GM12878 (cell line): ENCODE measurements at regions not wholly inside any gene's neighbourhood (a gene's known extent, or its start where the extent isn't known, plus 50 kb on each side); places are given as distances from the start of the nearest gene placed in this dataset.

ENCODE experiments used
- ATAC-seq: fragments of 200-7000 bp; cut with Tn5 transposase; 3 replicates; pipeline ENCODE4 v1.9.1; 2020; ENCODE audit warnings: mild to moderate bottlenecking, moderate library complexity
- BruUV-seq: library from RNA; stranded (reverse); fragments of 400-500 nt; replicated peaks from 2 replicates; lab custom pipeline; 2021; lab: Mats Ljungman, UMichigan
- CTCF ChIA-PET: fragments of 300-600 bp; sonication (Branson Sonifier 250); formaldehyde crosslinking; extraction: SDS; loops from one replicate; lab custom pipeline; 2021; ENCODE audit warnings: inconsistent platforms; lab: Yijun Ruan, JAX
- POLR2A ChIA-PET: fragments of 350-600 bp; formaldehyde crosslinking; extraction: SDS; loops from one replicate; lab custom pipeline; 2021; ENCODE audit warnings: inconsistent platforms; lab: Charles Lee
- RAD21 ChIA-PET: fragments of 300-600 bp; sonication (Branson Sonifier 250); formaldehyde crosslinking; loops from one replicate; lab custom pipeline; 2023; ENCODE audit warnings: antibody characterized with exemption; ENCODE audit not compliant: unreplicated experiment; lab: Charles Lee
- SMC1A ChIA-PET: fragments of 300-600 bp; sonication (Branson Sonifier 250); formaldehyde crosslinking; loops from one replicate; lab custom pipeline; 2023; ENCODE audit not compliant: unreplicated experiment, uncharacterized antibody; lab: Charles Lee
- DNase-seq: peaks from one replicate; pipeline ENCODE4 v3.0.0-alpha.2; 2011; ENCODE audit warnings: low read depth, low spot score
- FAIRE-seq: peaks from 3 replicates; lab custom pipeline; 2011; peaks lifted over from hg19 to GRCh38; lab: Jason Lieb, UNC
- H2AFZ ChIP-seq: 2 replicates; pipeline ENCODE4 v1.6.0; 2011; ENCODE audit warnings: low read depth, low read length, control low read depth; ENCODE audit not compliant: control insufficient read depth
- H3K27ac ChIP-seq: 2 replicates; pipeline ENCODE4 v1.5.1; 2011; ENCODE audit warnings: control low read depth; ENCODE audit not compliant: control insufficient read depth, insufficient read depth
- H3K27me3 ChIP-seq, 2 experiments: replicated peaks in 1 of 2; 2 replicates each; pipeline versions ENCODE4 v1.6.0 to v1.6.1; 2011; ENCODE audit warnings: low read length in 1 of 2; ENCODE audit not compliant: control insufficient read depth in 2 of 2, insufficient read depth in 2 of 2
- H3K36me3 ChIP-seq, 2 experiments: 2 replicates each; pipeline ENCODE4 v1.5.1; 2011; ENCODE audit warnings: low read length in 1 of 2; ENCODE audit not compliant: control insufficient read depth in 2 of 2, insufficient read depth in 2 of 2
- H3K4me1 ChIP-seq: 2 replicates; pipeline ENCODE4 v1.6.1; 2011; ENCODE audit warnings: mild to moderate bottlenecking, low read length, moderate library complexity, mixed read lengths; ENCODE audit not compliant: control insufficient read depth, insufficient read depth
- H3K4me2 ChIP-seq: 2 replicates; pipeline ENCODE4 v1.6.0; 2011; ENCODE audit warnings: control low read depth; ENCODE audit not compliant: control insufficient read depth, insufficient read depth
- H3K4me3 ChIP-seq: fragments of 200-600 bp; sonication (generic); 2 replicates; pipeline ENCODE4 v1.5.1; 2016
- H3K79me2 ChIP-seq: 2 replicates; pipeline ENCODE4 v1.6.0; 2011; ENCODE audit warnings: low read length; ENCODE audit not compliant: control insufficient read depth, insufficient read depth
- H3K9ac ChIP-seq: 2 replicates; pipeline ENCODE4 v1.8.0; 2011; ENCODE audit warnings: low read length, control low read depth, mixed read lengths; ENCODE audit not compliant: control insufficient read depth, insufficient read depth
- H3K9me3 ChIP-seq: replicated peaks from 3 replicates; pipeline ENCODE4 v1.5.1; 2011; ENCODE audit warnings: mild to moderate bottlenecking, low read length; ENCODE audit not compliant: control insufficient read depth, insufficient read depth
- H4K20me1 ChIP-seq: 2 replicates; pipeline ENCODE4 v1.6.0; 2011; ENCODE audit not compliant: control insufficient read depth, insufficient read depth
- BCL11A ChIP-seq: IDR thresholded peaks from 2 replicates; pipeline ENCODE4 v1.6.1; 2011; ENCODE audit warnings: low read depth, low read length
- FOS ChIP-seq: IDR thresholded peaks from 3 replicates; pipeline ENCODE4 v1.6.1; 2011; ENCODE audit warnings: borderline replicate concordance; ENCODE audit not compliant: insufficient read length; ENCODE audit errors: extremely low read depth
- FOXM1 ChIP-seq: IDR thresholded peaks from 2 replicates; pipeline ENCODE4 v1.6.1; 2012; ENCODE audit warnings: low read depth, mild to moderate bottlenecking, inconsistent platforms, low read length, moderate library complexity
- HDAC2 ChIP-seq: fragments of 200-600 bp; sonication (generic); IDR thresholded peaks from 2 replicates; pipeline ENCODE4 v1.6.1; 2017
- IRF4 ChIP-seq: IDR thresholded peaks from 2 replicates; pipeline ENCODE4 v1.6.1; 2011; ENCODE audit warnings: low read depth, low read length
- JUNB ChIP-seq: IDR thresholded peaks from 2 replicates; pipeline ENCODE4 v1.6.1; 2016; ENCODE audit warnings: antibody characterized with exemption, mild to moderate bottlenecking
- MEF2B ChIP-seq: fragments of 450-650 bp; IDR thresholded peaks from 2 replicates; pipeline ENCODE4 v1.6.1; 2018; ENCODE audit warnings: mild to moderate bottlenecking, moderate library complexity; ENCODE audit not compliant: partially characterized antibody, poor library complexity, severe bottlenecking
- NFYB ChIP-seq: IDR thresholded peaks from 2 replicates; pipeline ENCODE4 v1.6.1; 2011; ENCODE audit warnings: low read depth, mild to moderate bottlenecking, low read length, improper control_type of control experiment, moderate library complexity; ENCODE audit not compliant: insufficient read depth
- PAX5 ChIP-seq: IDR thresholded peaks from 2 replicates; pipeline ENCODE4 v1.6.1; 2011; ENCODE audit warnings: low read depth, low read length, borderline replicate concordance
- RFX5 ChIP-seq: IDR thresholded peaks from 2 replicates; pipeline ENCODE4 v1.6.1; 2011; ENCODE audit warnings: low read depth, low read length, improper control_type of control experiment
- SREBF2 ChIP-seq: IDR thresholded peaks from 2 replicates; pipeline ENCODE4 v1.6.1; 2012; ENCODE audit warnings: mild to moderate bottlenecking, low read length
- SRF ChIP-seq, 2 experiments: IDR thresholded peaks; 2 replicates each; pipeline ENCODE4 v1.6.1; 2011; ENCODE audit warnings: low read depth in 2 of 2, low read length in 2 of 2, mild to moderate bottlenecking in 1 of 2, moderate library complexity in 1 of 2
- WGBS: methylation state at CpG from one replicate; pipeline ENCODE4 v1.1.6; 2016; ENCODE audit warnings: low lambda C conversion rate; ENCODE audit not compliant: insufficient replicate concordance, insufficient coverage; ENCODE audit errors: missing lambda C conversion rate; 5-methylcytosine and 5-hydroxymethylcytosine counted together
- in situ Hi-C: fragments of 300-500 bp; cut with MboI; formaldehyde crosslinking; loops from 9 replicates; pipeline ENCODE4 v1.14.3; 2018; ENCODE audit warnings: mixed read lengths
- intact Hi-C: fragments of 100-400 bp; cut with micrococcal nuclease; formaldehyde crosslinking; loops from one replicate; pipeline ENCODE4 v1.14.2; 2022; ENCODE audit not compliant: unreplicated experiment
- TF ChIP-seq, protein P1 (sequence below): IDR thresholded peaks from 2 replicates; pipeline ENCODE4 v1.6.1; 2012; ENCODE audit warnings: mild to moderate bottlenecking, low read depth, low read length
- TF ChIP-seq, protein P2 (sequence below): IDR thresholded peaks from 2 replicates; pipeline ENCODE4 v1.6.1; 2011; ENCODE audit warnings: borderline replicate concordance, low read depth, mild to moderate bottlenecking, moderate library complexity, mixed read lengths, low read length; ENCODE audit not compliant: insufficient read depth; ENCODE audit errors: extremely low read length
- TF ChIP-seq, protein P3 (sequence below): fragments of 150-350 bp; IDR thresholded peaks from 2 replicates; pipeline ENCODE4 v1.6.1; 2016; ENCODE audit warnings: low read depth, low read length

DNA sequence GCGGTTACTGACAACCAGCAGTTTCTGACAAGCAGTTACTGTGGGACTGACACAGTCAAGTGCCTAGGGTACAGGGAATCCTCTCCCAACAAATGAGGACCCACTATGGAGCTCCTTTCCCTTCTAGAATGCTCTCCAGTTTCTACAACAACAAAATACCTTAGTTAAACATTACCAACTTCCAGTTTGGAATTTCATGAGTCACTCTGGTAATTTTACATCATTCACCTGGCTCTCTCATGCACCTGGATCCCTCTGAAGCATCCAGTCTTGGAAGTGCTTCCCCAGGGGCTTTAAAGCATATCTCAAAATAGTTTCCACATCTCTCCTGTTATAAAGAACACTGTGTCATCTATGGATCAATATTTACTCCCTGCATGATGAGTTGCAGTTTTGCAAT lies 286.7 kb upstream of the SPTLC3 start:
- FAIRE-seq (no peak), DNase-seq (no peak), ATAC-seq (no peak)
- Histone ChIP-seq H3K9me3 (no peaks in the 10 kb centered on the region), H3K27me3 (no peaks in the 10 kb centered on the region), H3K36me3 (no peaks in the 10 kb centered on the region), H4K20me1 (no peaks in the 10 kb centered on the region), H2AFZ (no peak overlapping the region), H3K9ac (no peak overlapping the region), H3K79me2 (no peaks in the 10 kb centered on the region), H3K4me1 (no peaks in the 10 kb centered on the region), H3K27ac (no peak overlapping the region), H3K4me3 (no peak overlapping the region), H3K4me2 (no peak overlapping the region)
- ChIA-PET SMC1A (no interaction called here), POLR2A (no interaction called here), CTCF (no interaction called here), RAD21 (no interaction called here)
- intact Hi-C loops (no loop called here), in situ Hi-C loops (no loop called here)
- no TSS peak for BruUV-seq
- WGBS: 20% methylated on average over 1 of the region's 1 CpG
- TF ChIP-seq HDAC2: no peak
- TF ChIP-seq FOS: no peak
- TF ChIP-seq PAX5: no peak
- TF ChIP-seq FOXM1: no peak
- no peak for TF ChIP-seq BCL11A
- no peak for TF ChIP-seq IRF4
- TF ChIP-seq, protein P1, sequence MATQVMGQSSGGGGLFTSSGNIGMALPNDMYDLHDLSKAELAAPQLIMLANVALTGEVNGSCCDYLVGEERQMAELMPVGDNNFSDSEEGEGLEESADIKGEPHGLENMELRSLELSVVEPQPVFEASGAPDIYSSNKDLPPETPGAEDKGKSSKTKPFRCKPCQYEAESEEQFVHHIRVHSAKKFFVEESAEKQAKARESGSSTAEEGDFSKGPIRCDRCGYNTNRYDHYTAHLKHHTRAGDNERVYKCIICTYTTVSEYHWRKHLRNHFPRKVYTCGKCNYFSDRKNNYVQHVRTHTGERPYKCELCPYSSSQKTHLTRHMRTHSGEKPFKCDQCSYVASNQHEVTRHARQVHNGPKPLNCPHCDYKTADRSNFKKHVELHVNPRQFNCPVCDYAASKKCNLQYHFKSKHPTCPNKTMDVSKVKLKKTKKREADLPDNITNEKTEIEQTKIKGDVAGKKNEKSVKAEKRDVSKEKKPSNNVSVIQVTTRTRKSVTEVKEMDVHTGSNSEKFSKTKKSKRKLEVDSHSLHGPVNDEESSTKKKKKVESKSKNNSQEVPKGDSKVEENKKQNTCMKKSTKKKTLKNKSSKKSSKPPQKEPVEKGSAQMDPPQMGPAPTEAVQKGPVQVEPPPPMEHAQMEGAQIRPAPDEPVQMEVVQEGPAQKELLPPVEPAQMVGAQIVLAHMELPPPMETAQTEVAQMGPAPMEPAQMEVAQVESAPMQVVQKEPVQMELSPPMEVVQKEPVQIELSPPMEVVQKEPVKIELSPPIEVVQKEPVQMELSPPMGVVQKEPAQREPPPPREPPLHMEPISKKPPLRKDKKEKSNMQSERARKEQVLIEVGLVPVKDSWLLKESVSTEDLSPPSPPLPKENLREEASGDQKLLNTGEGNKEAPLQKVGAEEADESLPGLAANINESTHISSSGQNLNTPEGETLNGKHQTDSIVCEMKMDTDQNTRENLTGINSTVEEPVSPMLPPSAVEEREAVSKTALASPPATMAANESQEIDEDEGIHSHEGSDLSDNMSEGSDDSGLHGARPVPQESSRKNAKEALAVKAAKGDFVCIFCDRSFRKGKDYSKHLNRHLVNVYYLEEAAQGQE: no peak
- TF ChIP-seq, protein P2, sequence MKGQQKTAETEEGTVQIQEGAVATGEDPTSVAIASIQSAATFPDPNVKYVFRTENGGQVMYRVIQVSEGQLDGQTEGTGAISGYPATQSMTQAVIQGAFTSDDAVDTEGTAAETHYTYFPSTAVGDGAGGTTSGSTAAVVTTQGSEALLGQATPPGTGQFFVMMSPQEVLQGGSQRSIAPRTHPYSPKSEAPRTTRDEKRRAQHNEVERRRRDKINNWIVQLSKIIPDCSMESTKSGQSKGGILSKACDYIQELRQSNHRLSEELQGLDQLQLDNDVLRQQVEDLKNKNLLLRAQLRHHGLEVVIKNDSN: no peak
- TF ChIP-seq SREBF2: no peak
- no peak for TF ChIP-seq JUNB
- no peak for TF ChIP-seq NFYB
- TF ChIP-seq, protein P3, sequence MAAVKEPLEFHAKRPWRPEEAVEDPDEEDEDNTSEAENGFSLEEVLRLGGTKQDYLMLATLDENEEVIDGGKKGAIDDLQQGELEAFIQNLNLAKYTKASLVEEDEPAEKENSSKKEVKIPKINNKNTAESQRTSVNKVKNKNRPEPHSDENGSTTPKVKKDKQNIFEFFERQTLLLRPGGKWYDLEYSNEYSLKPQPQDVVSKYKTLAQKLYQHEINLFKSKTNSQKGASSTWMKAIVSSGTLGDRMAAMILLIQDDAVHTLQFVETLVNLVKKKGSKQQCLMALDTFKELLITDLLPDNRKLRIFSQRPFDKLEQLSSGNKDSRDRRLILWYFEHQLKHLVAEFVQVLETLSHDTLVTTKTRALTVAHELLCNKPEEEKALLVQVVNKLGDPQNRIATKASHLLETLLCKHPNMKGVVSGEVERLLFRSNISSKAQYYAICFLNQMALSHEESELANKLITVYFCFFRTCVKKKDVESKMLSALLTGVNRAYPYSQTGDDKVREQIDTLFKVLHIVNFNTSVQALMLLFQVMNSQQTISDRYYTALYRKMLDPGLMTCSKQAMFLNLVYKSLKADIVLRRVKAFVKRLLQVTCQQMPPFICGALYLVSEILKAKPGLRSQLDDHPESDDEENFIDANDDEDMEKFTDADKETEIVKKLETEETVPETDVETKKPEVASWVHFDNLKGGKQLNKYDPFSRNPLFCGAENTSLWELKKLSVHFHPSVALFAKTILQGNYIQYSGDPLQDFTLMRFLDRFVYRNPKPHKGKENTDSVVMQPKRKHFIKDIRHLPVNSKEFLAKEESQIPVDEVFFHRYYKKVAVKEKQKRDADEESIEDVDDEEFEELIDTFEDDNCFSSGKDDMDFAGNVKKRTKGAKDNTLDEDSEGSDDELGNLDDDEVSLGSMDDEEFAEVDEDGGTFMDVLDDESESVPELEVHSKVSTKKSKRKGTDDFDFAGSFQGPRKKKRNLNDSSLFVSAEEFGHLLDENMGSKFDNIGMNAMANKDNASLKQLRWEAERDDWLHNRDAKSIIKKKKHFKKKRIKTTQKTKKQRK: no peak
- TF ChIP-seq RFX5: no peak
- no peak for TF ChIP-seq MEF2B
- TF ChIP-seq SRF (IDR thresholded peaks at IDR 0.05; ENCODE audit: low read depth in 2 of 2, low read length in 2 of 2): no peak
